GM18505 (cell line): ENCODE measurements at regions not wholly inside any gene's neighbourhood (a gene's known extent, or its start where the extent isn't known, plus 50 kb on each side); places are given as distances from the start of the nearest gene placed in this dataset.

Experiments used
- ATAC-seq: cut with Tn5 transposase; IDR thresholded peaks from one replicate; pipeline ENCODE4 v1.9.1; 2021; ENCODE audit not compliant: unreplicated experiment
- POLR2A ChIP-seq: IDR thresholded peaks from 4 replicates; pipeline ENCODE4 v1.6.1; 2011; ENCODE audit warnings: borderline replicate concordance; ENCODE audit not compliant: insufficient read depth, insufficient read length; ENCODE audit errors: extremely low read depth

DNA sequence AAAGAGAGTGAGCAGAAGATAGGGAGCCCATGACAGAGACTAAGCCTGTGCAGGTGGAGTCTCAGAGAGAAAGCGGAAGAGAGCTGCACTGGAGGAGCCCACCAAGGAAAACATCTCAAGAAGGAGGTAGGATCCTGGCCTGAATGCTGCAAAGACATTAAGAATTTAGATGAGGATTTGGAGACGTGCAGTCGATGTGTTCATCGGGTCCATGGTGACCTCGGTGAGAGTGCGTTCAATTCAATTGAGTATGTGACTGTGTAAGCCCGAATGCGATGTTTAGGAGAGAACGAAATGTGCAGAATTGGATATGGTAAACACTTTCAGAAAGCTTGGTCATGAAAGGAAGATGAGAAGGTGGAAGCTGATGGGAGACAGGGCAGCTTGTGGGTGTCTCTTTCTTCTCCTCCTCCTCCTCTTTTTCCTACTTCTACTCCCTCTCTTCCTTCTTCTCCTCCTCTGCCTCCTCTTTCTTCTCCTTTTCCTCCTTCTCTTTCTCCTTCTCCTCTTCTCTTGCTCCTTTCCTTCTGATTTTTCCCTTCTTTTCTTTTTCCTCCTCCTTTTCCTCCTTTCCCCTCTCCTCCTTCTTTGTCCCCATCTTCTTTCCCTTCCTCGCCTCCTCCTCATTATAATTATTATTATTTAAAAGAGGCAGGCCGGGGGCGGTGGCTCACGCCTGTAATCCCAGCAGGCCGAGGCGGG, 276.0 kb downstream of the RPS24 start:
- no peak for TF ChIP-seq POLR2A
- no peak for ATAC-seq

DNA sequence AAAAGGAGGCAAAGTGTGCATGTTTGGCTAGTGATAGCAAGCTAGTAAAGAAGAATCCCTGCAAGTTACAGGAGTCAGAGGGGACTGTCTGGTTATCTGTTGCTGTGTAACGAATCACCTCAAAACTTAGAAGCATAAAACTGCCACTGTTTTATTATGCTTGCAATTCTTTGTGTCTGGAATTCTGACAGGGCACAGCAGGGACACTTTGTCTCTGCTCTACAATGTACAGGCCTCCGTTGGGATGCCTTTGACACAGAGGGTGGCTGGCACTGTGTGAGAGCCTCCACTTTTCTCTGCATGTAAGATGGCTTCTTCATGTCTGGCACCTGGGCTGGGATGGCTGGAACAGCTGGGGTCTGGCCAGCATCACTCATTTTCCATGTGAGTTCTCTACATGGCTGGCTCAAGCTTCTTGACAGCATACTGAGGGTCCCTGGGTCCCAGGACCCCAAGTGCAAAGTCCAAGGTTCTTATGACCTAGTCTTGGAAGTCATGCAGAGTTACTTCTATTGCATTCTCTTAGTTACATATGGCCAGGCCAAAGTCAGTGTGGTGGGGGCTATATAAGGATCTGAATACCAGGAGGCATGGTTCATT, 276.9 kb downstream of the RPS24 start:
- ATAC-seq, result no peak
- TF ChIP-seq POLR2A, result no peak

DNA sequence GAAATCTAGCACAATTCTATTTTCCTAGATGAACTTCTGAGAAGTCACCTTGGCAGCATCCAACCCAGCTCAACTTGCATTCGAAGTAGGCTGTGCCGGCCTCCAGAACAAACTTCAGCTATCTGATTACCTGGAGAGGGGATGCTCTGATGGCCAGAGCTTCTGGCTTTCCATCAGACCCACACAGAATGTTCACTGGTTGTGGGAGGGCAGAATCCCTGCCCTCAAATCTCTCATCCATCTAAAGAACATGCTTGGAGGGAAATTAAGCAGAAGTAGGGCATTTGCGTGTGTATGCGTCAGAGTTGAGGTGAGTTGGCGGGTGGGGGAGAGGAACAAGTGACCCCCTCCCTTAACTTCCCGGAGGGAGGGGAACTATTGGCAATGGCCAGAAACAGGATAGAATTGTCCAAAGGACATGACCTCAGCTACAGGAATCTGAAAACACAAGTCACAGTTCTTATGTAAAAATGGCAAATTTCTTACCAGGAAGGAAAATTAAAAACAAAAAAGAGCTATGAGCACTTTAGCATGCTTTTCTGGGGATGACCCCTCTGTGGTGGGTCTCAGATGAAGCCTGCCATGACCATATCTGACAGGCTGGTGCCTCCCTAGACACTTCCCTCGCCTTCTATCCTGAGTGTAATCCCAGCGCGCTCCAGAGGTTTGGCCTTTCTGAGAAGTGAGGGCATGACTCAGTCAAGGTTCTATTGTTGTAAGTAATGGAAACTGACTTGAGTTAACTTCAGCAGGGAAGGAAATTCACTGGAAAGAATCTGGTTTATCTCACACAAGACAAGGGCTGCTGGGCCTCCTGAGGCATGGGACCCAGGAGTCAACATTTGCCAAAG, 278.8 kb downstream of the RPS24 start:
- TF ChIP-seq POLR2A, result no peak
- ATAC-seq, result no peak

DNA sequence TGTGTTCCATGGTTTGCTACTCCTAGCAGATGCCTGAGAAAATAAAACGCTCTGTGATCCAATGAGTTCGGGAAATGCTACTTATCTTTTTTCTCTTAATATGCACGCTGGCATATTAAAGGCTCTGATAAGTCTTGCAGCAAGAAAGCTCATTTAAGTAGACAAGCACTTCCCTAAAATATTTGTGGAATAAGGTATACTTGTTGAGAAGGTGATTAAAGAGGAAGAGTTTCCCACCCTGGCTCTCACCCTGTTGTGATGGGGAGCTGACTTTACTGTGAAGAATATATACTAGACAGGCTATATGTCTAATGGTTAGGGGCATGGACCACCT, 279.4 kb downstream of the RPS24 start:
- no peak for TF ChIP-seq POLR2A
- no peak for ATAC-seq

DNA sequence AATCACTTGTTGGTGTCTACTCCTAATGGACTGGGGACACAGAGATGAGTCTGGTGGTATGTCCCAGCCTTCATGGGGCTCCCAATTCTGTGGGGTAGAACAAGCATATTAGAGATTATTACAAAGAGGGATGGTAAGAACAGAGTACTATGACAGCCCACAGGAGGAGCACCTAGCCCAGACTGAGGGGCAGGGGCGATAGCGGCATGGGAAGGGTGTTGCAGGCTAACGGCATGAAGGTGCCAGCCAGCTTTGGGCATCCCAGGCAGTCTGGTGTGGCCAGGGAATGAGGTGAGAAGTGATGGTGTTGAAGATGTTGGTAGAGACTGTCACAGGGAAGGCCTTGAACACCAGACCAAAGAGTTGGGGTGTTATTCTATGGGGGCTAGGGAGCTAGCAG, 280.0 kb downstream of the RPS24 start:
- no peak for TF ChIP-seq POLR2A
- no peak for ATAC-seq

DNA sequence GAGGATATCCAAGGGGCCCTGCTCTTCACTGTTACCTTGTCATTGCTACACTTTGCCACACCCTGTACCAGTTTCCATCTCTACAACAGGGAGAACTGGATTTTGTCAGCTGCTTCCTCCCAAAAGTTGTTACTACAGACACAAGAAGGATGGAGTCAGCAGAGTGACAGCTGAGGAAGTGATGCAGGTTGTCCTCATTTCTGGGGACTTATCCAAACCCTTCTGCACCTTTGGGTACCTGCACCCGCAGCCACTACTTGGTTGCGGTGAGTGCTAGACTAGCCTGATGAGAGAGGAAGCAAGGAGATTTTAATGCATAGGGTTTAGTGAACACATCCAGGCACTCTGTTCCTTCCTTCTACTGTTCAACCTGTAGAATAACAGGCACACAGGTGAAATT, 281.0 kb downstream of the RPS24 start:
- no peak for ATAC-seq
- TF ChIP-seq POLR2A, result no peak

DNA sequence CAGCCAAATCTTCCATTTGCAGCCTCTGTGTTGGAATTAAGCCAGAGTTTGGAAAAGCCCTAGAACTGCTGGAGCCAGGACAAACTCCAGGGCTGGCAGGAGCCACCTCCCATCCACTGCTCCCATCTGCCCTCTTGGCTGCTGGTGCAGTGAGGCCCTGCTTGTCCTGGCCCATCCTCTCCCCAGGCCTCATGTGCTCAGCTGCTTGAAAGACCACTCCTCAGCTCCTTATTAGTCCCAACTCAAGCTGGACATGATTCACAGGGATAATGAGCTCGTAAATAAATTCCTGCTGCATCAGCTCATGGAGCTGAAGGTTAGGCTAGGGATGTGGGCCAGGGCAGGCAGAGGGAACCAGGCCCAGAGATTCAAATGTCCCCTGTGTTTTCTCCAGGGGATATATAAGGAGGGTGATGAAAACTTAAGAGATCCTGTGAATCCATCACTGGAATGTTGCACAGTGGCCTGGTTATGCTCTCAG, 282.8 kb downstream of the RPS24 start:
- TF ChIP-seq POLR2A, result no peak
- no peak for ATAC-seq

DNA sequence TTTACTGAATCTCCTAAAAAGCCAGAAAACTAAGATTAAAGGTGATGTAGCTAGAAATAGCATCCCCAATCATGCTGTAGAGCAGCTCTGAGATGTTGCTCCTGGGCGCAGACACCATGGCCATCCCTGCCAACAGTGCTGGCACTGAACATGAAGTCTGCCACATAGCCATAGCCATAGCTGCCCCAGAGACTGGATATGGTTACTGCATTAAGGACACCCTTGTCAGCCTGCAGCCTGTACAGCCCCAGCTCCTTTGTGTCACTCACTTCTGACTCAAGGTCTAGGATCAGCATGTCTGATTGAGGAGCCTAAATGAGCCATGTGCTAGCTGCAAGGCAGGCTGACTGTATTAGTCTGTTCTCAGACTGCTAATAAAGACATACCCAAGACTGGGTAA, 284.6 kb downstream of the RPS24 start:
- no peak for TF ChIP-seq POLR2A
- ATAC-seq, result no peak

DNA sequence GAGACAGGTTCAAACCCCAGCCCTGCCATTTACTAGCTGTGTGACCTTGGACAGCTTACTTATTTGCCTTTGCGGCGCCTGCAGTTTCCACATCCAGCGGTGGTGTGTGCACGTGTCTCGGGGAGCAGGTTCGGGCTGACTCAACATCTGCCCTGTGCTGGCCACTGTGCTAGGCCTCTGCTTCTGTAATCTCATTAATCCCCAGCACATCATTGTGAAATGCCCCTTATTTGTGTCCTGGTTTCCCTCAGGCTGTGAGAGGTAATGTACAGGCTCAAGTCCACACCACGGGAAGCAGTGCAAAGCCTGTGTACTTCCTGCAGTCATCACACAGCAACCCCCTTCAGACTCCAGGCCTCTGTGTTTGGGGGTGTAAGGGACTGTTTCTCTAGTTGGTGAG, 285.7 kb downstream of the RPS24 start:
- no peak for TF ChIP-seq POLR2A
- no peak for ATAC-seq

DNA sequence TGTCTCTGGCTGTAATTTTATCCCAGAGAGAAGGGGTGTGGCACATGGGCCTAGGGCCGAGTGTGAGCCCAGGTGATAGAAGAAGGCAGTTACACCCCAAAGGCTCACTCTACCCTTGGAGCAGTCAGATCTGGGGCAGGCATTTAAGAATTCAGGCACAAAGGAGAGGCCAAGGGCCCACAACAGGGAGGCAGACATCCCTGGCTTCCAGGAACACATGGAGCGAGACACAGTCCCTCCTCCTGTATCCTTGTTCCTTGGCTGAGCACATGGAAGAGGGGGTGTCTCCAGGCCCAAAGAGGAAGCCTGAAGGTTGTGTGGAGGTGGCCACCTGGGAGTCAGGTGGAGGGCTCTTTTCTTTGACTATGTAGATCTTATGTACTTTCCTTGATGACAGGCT, 286.2 kb downstream of the RPS24 start:
- no peak for TF ChIP-seq POLR2A
- ATAC-seq, result no peak

DNA sequence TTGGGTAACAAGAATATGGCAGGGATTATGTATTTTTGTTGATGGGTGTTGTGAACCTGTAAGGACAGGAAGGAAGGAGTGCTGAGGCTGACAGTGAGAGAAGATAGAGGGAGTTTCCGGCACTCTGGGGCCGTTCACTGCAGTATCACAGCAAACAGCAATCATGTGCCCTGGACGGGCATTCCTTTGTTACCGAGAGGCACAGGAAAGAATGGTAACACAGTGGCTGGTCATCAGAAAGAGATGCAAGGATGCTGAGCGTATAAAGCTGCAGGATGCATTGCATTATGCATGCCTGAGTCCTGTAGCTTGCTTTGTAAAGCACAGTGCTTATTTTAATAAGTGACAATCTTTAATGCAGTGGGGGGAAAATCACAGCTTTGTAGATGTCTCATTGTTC, 286.8 kb downstream of the RPS24 start:
- TF ChIP-seq POLR2A, result no peak
- ATAC-seq, result no peak

DNA sequence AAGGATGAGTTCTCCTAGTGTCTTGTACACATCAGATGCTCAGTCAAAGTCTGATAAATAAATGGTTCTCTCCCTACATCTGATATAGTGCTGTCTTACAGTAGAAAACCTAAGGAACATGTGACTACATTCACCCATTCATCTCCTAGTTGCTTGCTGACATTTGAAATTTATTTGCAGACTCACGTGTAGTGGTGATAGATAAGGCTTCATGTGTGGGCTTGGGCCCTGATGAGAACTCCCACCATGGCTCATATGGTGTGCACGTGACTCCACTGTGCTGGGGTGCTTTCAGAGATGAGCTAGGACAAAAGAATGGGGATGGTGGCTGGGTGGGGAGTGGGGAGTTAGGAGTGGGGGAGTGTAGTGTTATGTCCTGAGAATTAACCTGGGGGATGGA, 287.3 kb downstream of the RPS24 start:
- no peak for TF ChIP-seq POLR2A
- ATAC-seq, result no peak

DNA sequence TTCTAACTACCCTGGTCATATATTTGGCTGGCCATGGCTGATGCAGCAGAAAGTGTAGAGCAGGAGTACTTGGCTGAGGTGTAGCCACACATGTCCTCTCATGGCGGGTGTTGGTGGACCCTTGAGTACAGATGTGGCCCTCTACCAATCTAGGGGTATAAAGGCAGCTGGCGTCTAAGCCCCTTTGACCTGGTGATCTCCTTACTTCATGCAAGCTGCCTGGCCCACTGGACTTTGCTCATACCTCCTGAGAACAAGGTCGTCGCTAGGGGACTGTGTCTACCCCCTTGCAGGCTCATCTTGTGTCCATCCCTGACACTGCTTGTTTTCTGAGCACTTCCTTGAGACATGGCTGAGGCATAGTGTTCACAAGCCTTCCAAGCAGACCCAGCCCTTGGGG, 287.8 kb downstream of the RPS24 start:
- TF ChIP-seq POLR2A, result no peak
- ATAC-seq, result no peak

DNA sequence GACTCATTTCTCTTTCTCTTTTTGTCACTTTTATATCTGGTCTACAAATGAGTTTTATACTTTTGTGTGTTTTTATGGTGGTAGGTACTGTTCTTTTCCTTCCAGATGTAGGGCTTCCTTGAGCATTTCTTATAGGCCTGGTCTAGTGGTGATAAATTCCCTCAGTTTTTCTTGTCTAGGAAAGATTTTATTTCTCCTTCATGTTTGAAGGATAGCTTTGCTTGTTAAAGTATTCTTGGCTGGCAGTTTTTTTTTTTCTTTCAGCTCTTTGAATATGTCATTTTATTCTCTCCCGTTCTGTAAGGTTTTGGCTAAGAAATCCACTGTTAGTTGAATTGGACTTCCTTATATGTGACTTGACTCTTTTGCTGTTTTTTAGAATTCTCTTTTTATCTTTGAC, 292.7 kb downstream of the RPS24 start:
- no peak for ATAC-seq
- TF ChIP-seq POLR2A, result no peak
